HAP-1 (cell line): ENCODE measurements at regions not wholly inside any gene's neighbourhood (a gene's known extent, or its start where the extent isn't known, plus 50 kb on each side); places are given as distances from the start of the nearest gene placed in this dataset.

ENCODE experiments used
- DNase-seq, 2 experiments: peaks; one replicate each; pipeline ENCODE4 v3.0.0-alpha.2; 2016 to 2020; ENCODE audit warnings: low spot score in 2 of 2
- H3K27me3 ChIP-seq: fragments of 250-450 bp; sonication (Bioruptor Pico); 2 replicates; pipeline ENCODE4 v1.5.1; 2020; ENCODE audit warnings: low read depth, mild to moderate bottlenecking, moderate library complexity
- H3K36me3 ChIP-seq: fragments of 250-450 bp; sonication (Bioruptor Pico); replicated peaks from 2 replicates; pipeline ENCODE4 v1.5.1; 2020; ENCODE audit warnings: mild to moderate bottlenecking
- H3K4me1 ChIP-seq: fragments of 250-450 bp; sonication (Bioruptor Pico); 2 replicates; pipeline ENCODE4 v1.5.1; 2020; ENCODE audit warnings: mild to moderate bottlenecking
- H3K4me3 ChIP-seq: fragments of 250-450 bp; sonication (Bioruptor Pico); 2 replicates; pipeline ENCODE4 v1.5.1; 2020; ENCODE audit warnings: mild to moderate bottlenecking, moderate library complexity
- H3K9me3 ChIP-seq: fragments of 250-450 bp; sonication (Bioruptor Pico); 2 replicates; pipeline ENCODE4 v1.5.1; 2020; ENCODE audit warnings: mild to moderate bottlenecking, moderate library complexity
- in situ Hi-C: fragments of 300-500 bp; cut with MboI; formaldehyde crosslinking; loops from 3 replicates; pipeline ENCODE4 v1.14.3; 2020; ENCODE audit warnings: low sequenced_read_pairs, inconsistent platforms, mixed read lengths

DNA sequence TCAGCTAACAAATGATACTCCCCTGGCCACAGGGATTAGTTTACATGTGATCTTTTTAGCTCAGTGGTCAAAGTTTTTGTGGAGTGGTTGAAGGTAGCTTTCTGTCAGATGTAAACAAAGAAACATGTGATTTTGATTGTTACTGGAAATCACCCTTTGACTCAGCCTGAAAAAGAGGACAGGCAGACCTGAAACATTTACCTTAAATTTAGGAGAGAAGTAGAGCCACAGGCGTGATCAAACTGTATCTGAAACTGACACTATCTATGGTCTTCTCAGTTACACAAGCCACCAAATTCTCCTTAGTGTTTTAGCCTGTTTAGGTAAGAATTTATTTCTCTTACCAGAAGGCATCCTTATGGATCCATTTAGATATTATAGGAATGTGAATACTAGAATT is 136.7 kb downstream of the CBLL2 start:
- H3K4me3 ChIP-seq = no peak overlapping the region
- H3K9me3 ChIP-seq = no peaks in the 10 kb centered on the region
- no peaks in the 10 kb centered on the region for H3K27me3 ChIP-seq
- in situ Hi-C loops = no loop called here
- no peaks in the 10 kb centered on the region for H3K4me1 ChIP-seq
- no peak for DNase-seq
- no peaks in the 10 kb centered on the region for H3K36me3 ChIP-seq

GRCh38 chrX:22424122-22424915 is 151.6 kb downstream of the CBLL2 start:
- in situ Hi-C loops = no loop called here
- DNase-seq = no peak
- no peaks in the 10 kb centered on the region for H3K36me3 ChIP-seq
- H3K4me3 ChIP-seq = no peak overlapping the region
- no peaks in the 10 kb centered on the region for H3K9me3 ChIP-seq
- no peaks in the 10 kb centered on the region for H3K4me1 ChIP-seq
- no peaks in the 10 kb centered on the region for H3K27me3 ChIP-seq

DNA sequence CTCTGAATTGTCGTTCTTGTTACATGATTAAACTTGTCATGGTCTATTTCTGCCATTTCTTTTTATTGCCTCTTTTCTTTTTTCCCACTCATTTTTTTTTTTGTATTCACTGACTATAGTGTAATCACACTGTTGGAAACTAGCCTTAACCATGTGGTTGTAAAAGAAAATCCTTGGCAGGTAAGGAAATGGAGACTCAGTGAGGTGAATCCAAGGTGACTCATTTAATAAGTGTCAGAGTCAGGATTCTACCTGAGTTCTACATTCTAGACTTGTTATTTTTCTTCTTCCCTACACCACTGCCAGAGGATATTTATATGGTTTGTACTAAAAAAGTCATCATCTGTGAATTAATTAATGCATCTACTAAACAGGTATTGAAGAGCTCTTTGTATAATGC is 152.2 kb downstream of the CBLL2 start:
- DNase-seq = no peak
- Histone ChIP-seq H3K4me1 (no peaks in the 10 kb centered on the region), H3K27me3 (no peaks in the 10 kb centered on the region), H3K36me3 (no peaks in the 10 kb centered on the region), H3K4me3 (no peak overlapping the region), H3K9me3 (no peaks in the 10 kb centered on the region)
- in situ Hi-C loops = no loop called here

DNA sequence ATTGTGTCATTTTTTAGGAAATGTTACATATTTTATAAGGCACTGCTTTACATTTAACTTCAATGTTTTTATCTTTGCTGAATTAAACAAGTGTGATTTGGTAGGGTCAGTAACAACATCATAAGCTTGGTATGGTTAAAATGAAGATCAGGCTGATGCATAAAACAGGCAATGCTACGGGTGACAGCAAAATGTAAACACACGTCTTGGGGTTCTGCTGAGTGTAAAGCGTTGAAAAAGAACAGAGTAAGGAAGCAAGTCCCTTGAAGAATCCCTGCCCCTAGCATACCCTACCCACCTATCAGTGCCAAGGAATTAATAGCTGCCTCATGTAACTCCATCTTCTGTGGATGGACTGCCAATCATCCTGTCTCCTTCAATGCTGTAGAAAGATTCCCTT is 157.0 kb downstream of the CBLL2 start:
- Histone ChIP-seq H3K4me3 (no peak overlapping the region), H3K27me3 (no peaks in the 10 kb centered on the region), H3K9me3 (no peaks in the 10 kb centered on the region), H3K36me3 (no peaks in the 10 kb centered on the region), H3K4me1 (no peaks in the 10 kb centered on the region)
- in situ Hi-C loops = no loop called here
- DNase-seq = no peak

GRCh38 chrX:22430701-22431100 is 158.0 kb downstream of the CBLL2 start:
- no peaks in the 10 kb centered on the region for H3K9me3 ChIP-seq
- no peak for DNase-seq
- H3K4me3 ChIP-seq = no peak overlapping the region
- H3K27me3 ChIP-seq = no peaks in the 10 kb centered on the region
- in situ Hi-C loops = no loop called here
- no peaks in the 10 kb centered on the region for H3K4me1 ChIP-seq
- no peaks in the 10 kb centered on the region for H3K36me3 ChIP-seq

DNA sequence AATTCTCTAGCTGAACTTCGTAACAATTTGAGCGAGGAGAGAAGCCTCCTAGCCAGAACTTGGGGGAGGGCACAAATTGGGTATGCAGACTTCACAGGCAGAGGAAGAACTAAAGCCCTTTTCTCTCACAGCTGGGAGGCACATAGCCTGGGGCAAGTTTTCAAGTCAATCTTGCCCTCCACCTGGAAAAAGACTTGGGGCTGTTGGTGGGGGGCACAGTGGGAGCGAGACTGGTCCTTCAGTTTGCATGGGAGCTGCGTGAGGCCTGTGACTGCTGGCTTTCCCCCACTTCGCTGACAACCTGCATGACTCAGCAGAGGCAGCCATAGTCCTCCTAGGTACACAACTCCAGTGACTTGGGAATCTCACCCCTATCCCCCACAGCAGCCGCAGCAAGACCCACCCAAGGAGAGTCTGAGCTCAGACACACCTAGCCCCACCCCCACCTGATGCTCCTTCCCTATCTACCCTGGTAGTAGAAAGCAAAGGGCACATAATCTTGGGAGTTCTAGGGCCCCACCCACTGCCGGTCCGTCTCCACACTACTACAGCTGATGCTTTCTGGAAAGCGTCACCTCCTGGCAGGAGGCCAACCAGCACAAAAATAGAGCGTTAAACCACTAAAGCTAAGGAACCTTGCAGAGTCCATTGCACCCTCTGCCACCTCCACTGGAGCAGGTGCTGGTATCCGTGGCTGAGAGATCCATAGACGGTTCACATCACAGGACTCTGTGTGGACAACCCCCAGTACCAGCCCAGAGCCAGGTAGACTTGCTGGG is 160.8 kb downstream of the CBLL2 start:
- in situ Hi-C loops = no loop called here

GRCh38 chrX:22445880-22446279 is 173.2 kb downstream of the CBLL2 start:
- in situ Hi-C loops = no loop called here
- Histone ChIP-seq H3K4me1 (no peaks in the 10 kb centered on the region; the same call in 1 of the 2 replicates), H3K27me3 (no peaks in the 10 kb centered on the region), H3K4me3 (no peak overlapping the region), H3K36me3 (no peaks in the 10 kb centered on the region), H3K9me3 (no peaks in the 10 kb centered on the region)
- peak; percentile 51 to 56 for DNase-seq

More for the DNA sequence above, 160.8 kb downstream of the CBLL2 start:
- no peaks in the 10 kb centered on the region for H3K9me3 ChIP-seq
- no peaks in the 10 kb centered on the region for H3K27me3 ChIP-seq
- H3K4me1 ChIP-seq = no peaks in the 10 kb centered on the region
- H3K4me3 ChIP-seq = no peak overlapping the region
- DNase-seq = no peak
- H3K36me3 ChIP-seq = no peaks in the 10 kb centered on the region

DNA sequence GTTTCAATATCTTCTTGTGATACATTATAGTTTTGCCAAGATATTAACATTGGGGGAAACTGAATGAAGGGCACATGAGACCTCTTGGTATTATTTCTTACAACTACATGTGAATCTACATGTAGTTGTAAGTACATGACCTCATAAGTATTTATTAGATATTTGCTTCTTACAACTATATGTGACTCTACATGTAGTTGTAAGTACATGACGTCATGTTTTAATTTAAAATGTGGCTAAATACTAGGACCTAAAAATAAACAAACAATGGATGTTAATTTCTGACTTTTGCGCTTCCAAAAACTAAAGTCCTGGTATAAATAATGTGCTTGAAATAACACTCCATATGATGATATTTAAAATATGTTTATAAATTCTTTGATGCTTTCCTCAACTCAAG is 190.2 kb downstream of the CBLL2 start:
- Histone ChIP-seq H3K4me3 (no peak overlapping the region), H3K4me1 (no peaks in the 10 kb centered on the region), H3K9me3 (no peaks in the 10 kb centered on the region), H3K27me3 (no peaks in the 10 kb centered on the region), H3K36me3 (no peaks in the 10 kb centered on the region)
- in situ Hi-C loops = no loop called here
- no peak for DNase-seq

GRCh38 chrX:22467571-22467970 is 194.9 kb downstream of the CBLL2 start:
- no peaks in the 10 kb centered on the region for H3K4me1 ChIP-seq
- no peaks in the 10 kb centered on the region for H3K36me3 ChIP-seq
- H3K4me3 ChIP-seq = no peak overlapping the region
- in situ Hi-C loops = no loop called here
- no peak for DNase-seq
- no peaks in the 10 kb centered on the region for H3K9me3 ChIP-seq
- H3K27me3 ChIP-seq = no peaks in the 10 kb centered on the region

DNA sequence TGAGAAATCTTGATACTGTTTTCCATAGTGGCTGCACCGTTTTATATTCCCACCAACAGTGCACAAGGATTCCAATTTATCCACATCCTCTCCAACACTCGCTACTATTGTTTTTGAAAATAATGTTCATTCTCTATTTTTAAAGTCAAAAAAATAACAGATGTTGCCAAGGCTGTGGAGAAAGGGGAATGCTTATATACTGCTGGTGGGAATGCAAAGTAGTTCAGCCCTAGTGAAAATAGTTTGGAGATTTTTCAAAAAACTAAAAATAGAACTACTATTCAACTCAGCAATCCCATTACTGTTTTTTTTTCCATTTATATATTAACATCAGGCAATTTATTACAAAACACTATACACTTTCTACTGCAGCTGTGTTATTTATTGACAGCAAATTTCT is 208.7 kb downstream of the CBLL2 start:
- H3K4me3 ChIP-seq = no peak overlapping the region
- no peaks in the 10 kb centered on the region for H3K4me1 ChIP-seq
- H3K36me3 ChIP-seq = no peaks in the 10 kb centered on the region
- no peaks in the 10 kb centered on the region for H3K9me3 ChIP-seq
- no peaks in the 10 kb centered on the region for H3K27me3 ChIP-seq
- DNase-seq = no peak
- in situ Hi-C loops = no loop called here

GRCh38 chrX:22486296-22486695 is 213.6 kb downstream of the CBLL2 start:
- H3K4me3 ChIP-seq = no peak overlapping the region
- H3K27me3 ChIP-seq = no peaks in the 10 kb centered on the region
- in situ Hi-C loops = no loop called here
- H3K9me3 ChIP-seq = no peaks in the 10 kb centered on the region
- H3K36me3 ChIP-seq = no peaks in the 10 kb centered on the region
- H3K4me1 ChIP-seq = no peaks in the 10 kb centered on the region
- no peak for DNase-seq

GRCh38 chrX:22516893-22517292 is 244.2 kb downstream of the CBLL2 start:
- H3K36me3 ChIP-seq = no peaks in the 10 kb centered on the region
- DNase-seq = no peak
- no peaks in the 10 kb centered on the region for H3K9me3 ChIP-seq
- no peak overlapping the region for H3K4me3 ChIP-seq
- in situ Hi-C loops = no loop called here
- no peaks in the 10 kb centered on the region for H3K27me3 ChIP-seq
- no peaks in the 10 kb centered on the region for H3K4me1 ChIP-seq

GRCh38 chrX:22520128-22520828 is 247.6 kb downstream of the CBLL2 start:
- Histone ChIP-seq H3K4me3 (no peak overlapping the region), H3K27me3 (no peaks in the 10 kb centered on the region), H3K4me1 (no peaks in the 10 kb centered on the region), H3K36me3 (no peaks in the 10 kb centered on the region), H3K9me3 (no peaks in the 10 kb centered on the region)
- no peak for DNase-seq
- in situ Hi-C loops = no loop called here

DNA sequence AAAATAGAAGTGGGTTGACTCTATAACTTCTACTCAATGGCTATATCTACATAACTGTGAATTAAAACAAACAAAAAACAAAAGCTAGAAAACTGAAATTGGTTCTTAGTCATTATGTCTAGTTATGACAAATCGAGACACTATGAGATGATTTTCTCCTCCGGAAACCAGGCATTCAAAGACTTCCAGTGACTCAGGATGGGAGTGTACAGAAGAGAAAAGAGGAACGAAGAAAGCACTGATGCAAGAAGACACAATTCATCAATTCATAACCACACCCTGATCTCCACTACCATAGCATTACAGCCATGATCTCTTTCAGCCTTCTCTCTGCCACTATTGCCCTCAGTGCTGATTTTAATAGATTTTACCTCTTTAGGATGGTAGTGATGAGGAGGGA is 253.6 kb downstream of the CBLL2 start:
- no peak overlapping the region for H3K4me3 ChIP-seq
- no peaks in the 10 kb centered on the region for H3K27me3 ChIP-seq
- no peaks in the 10 kb centered on the region for H3K4me1 ChIP-seq
- H3K36me3 ChIP-seq = no peaks in the 10 kb centered on the region
- in situ Hi-C loops = no loop called here
- H3K9me3 ChIP-seq = no peaks in the 10 kb centered on the region
- no peak for DNase-seq
